GM12873 (cell line): ENCODE measurements at regions not wholly inside any gene's neighbourhood (a gene's known extent, or its start where the extent isn't known, plus 50 kb on each side); places are given as distances from the start of the nearest gene placed in this dataset.

Experiments used
- TF ChIP-seq, protein P1 (sequence below): IDR thresholded peaks from 2 replicates; pipeline ENCODE4 v1.5.1; 2012; ENCODE audit warnings: low read depth, mild to moderate bottlenecking, moderate library complexity, low read length, control low read depth; ENCODE audit not compliant: insufficient read depth; ENCODE audit errors: missing control alignments

GRCh38 chr16:65323655-65324237, 201.9 kb upstream of the CDH11 start:
- TF ChIP-seq, protein P1, sequence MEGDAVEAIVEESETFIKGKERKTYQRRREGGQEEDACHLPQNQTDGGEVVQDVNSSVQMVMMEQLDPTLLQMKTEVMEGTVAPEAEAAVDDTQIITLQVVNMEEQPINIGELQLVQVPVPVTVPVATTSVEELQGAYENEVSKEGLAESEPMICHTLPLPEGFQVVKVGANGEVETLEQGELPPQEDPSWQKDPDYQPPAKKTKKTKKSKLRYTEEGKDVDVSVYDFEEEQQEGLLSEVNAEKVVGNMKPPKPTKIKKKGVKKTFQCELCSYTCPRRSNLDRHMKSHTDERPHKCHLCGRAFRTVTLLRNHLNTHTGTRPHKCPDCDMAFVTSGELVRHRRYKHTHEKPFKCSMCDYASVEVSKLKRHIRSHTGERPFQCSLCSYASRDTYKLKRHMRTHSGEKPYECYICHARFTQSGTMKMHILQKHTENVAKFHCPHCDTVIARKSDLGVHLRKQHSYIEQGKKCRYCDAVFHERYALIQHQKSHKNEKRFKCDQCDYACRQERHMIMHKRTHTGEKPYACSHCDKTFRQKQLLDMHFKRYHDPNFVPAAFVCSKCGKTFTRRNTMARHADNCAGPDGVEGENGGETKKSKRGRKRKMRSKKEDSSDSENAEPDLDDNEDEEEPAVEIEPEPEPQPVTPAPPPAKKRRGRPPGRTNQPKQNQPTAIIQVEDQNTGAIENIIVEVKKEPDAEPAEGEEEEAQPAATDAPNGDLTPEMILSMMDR: no peak

DNA sequence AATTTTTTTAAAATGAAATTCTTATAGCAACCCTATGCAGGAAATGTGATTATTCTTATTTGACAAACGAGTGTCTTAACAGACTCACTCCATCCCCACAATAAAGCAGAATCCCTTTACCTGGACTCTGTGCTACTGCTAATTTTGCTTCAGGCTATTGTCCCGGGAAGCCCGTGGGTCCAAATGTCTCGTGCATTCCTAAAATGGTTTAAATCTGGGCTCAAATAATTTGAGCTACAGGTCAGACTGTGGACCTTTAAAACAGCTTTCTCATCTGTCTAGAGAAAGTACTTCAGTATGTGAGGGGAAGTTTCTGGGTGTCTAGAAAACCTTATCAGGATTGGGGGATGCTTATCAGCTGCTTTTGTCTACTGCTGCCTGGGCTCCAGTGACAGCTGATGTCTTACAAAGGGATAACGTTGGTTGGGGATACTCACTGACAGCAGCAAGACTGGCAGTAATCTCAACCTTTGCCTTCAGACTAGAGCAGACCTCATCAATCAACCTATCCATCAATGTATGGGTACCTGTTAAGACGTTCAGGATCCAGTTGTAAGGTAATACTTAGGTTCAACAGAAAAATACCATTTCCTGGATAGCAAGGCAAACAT, 197.9 kb upstream of the CDH11 start:
- TF ChIP-seq, protein P1: no peak

- TF ChIP-seq, protein P1: no peak
Observed at GRCh38 chr16:65318590-65319257, 196.9 kb upstream of the CDH11 start.

DNA sequence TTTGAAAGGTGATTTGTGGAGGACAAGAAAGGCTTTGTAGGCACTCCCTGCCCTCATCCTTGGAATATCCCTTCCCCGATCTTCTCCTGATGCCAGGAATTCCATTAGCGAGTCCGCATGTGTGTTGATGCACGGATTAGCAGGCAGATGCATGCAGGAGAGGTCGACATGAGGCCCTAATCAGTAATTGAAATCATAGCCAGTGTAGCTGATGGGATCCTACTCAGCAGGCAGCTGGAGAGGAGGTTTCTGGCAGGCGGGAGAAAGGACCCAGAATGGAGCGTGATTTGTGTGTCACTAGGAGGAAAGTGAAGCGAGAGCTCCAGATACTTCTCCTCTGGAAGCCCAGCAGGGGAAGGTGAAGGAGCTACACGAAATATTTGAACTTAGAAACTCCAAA, 196.3 kb upstream of the CDH11 start:
- TF ChIP-seq, protein P1: no peak

GRCh38 chr16:65316808-65317207, 194.9 kb upstream of the CDH11 start:
- TF ChIP-seq, protein P1: no peak

GRCh38 chr16:65315081-65315780, 193.4 kb upstream of the CDH11 start:
- TF ChIP-seq, protein P1: no peak

DNA sequence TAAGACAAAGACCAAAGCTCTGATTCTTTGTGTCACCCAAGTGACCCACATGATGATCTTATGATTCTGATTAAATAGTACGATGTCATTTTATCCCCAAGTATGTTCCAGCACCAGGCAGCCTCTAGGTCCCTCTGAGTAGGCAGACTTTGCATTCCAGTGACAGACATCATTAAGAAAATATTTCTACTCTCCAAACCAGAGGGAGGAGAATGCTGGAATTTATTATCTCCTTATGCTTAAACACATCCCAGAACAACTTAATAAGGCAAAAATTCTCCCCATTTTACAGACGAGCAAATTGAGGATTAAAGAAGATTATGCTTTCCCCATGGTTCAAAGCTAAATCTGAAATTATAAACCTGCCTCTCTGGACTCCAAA, 192.8 kb upstream of the CDH11 start:
- TF ChIP-seq, protein P1: no peak
